IPS-NIHi7 (cell line): ENCODE measurements at regions not wholly inside any gene's neighbourhood (a gene's known extent, or its start where the extent isn't known, plus 50 kb on each side); places are given as distances from the start of the nearest gene placed in this dataset.
"Not testable (repeated sequence)": the region's sequence is repeated elsewhere in the genome, so short reads cannot be mapped to it uniquely, and the experiment has no call there.

ENCODE experiments used
- DNase-seq: peaks from one replicate; pipeline ENCODE4 v3.0.0; 2012; ENCODE audit warnings: mixed read lengths; ENCODE audit errors: extremely low spot score

- peak; percentile 49 for DNase-seq
Measured at GRCh38 chr9:92242260-92243136, 51.0 kb downstream of the IARS1 start.

DNA sequence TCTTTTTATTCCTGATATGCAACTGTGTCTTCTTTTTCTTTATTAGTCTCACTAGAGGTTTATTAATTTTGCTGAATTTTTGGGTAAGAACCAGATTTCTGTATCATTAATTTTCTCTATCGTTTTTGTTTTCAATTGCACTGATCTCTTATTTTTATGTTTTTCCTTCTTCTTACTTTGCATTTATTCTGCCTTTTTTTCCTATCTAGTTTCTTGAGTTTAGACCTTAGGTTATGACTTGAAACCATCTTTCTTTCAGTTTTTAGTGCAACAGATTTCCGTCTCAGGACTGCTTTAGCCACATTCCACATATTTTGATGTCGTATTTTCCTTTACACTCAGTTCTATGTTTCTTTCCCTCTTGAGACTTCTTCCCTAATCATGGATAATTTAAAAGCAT is 56.6 kb downstream of the IARS1 start:
- DNase-seq = no peak

DNA sequence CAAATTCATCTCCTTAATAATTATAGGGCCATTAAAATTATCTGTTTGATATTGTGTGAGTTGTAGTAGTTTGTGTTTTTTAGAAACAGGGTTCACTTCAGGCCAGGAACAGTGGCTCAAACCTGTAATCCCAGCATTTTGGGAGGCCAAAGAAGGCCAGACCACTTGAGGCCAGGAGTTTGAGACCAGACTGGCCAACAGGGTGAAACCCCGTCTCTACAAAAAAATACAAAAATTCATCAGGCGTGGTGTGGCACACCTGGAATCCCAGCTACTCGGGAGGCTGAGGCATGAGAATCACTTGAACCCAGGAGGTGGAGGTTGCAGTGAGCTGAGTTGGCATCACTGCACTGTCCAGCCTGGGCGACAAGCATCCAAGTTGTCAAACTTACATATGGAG is 57.0 kb downstream of the IARS1 start:
- no peak for DNase-seq

- DNase-seq = no peak
Measured at GRCh38 chr9:92234514-92234913, 59.0 kb downstream of the IARS1 start.

- no peak for DNase-seq
Measured at GRCh38 chr9:92232190-92232589, 61.3 kb downstream of the IARS1 start.

DNA sequence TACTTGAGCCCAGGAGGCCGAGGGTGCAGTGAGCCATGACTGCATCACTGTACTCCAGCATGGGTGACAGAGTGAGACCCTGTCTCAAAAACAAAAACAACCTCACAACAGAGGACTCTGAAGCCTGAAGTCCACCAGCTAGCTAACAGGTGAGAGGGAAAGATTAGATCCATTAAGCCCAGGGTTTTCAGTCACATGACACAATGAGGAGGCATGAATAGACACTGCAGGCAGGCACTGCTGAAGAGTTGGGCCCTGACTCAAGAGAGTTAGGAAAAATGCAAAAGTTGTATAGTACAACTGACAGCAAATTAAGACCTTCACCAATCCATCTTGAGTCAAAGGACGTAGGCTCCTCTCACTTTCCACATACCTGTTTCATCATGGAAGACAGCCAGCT is 64.9 kb downstream of the IARS1 start:
- no peak for DNase-seq

DNA sequence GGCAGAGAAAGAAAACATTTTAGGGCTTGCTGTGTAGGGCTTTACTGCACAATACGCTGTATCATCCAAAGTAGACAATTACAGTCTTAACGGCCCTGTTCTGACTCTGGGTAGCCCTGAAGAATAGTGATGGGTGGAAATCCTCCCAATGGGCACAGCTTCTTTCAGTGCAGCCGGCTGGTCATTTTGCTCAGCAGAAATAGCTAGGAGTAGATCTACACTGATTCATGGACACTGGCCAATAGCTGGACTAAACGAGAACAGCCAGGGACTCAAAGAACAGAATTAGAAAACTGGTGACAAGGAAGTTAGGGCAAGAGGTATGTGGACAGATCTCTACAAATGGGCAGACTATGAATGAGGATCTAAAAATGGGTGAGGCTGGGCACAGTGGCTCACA is 69.3 kb downstream of the IARS1 start:
- no peak for DNase-seq

DNA sequence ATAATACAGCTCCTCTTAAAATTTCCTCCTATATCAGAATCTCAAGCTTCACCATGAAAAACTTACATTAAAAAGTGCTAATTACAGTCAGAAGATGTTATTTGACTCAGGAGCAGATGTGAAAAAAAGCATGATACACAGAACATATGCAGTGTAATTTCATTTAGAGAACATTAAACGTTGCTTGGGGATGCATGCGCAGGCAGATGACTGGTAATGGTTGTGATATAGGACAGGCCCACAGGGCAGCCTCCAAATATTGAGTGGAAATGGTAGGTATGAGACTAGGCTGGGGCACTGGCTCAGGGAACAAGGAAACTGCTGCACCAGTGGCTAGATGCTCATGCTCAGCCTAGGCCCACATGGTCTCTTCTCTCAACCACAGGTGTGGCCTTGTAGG is 69.7 kb downstream of the IARS1 start:
- DNase-seq = no peak

GRCh38 chr9:92208693-92209524 is 84.6 kb downstream of the IARS1 start:
- no peak for DNase-seq

- DNase-seq = no peak
Measured at GRCh38 chr9:92206488-92206887, 87.0 kb downstream of the IARS1 start.

- DNase-seq = not testable (repeated sequence)
Measured at GRCh38 chr9:92203887-92204286, 88.7 kb upstream of the SPTLC1 start.

GRCh38 chr9:92198237-92198636 is 83.0 kb upstream of the SPTLC1 start:
- not testable (repeated sequence) for DNase-seq

- DNase-seq = no peak
Measured at GRCh38 chr9:92196909-92197308, 81.7 kb upstream of the SPTLC1 start.

DNA sequence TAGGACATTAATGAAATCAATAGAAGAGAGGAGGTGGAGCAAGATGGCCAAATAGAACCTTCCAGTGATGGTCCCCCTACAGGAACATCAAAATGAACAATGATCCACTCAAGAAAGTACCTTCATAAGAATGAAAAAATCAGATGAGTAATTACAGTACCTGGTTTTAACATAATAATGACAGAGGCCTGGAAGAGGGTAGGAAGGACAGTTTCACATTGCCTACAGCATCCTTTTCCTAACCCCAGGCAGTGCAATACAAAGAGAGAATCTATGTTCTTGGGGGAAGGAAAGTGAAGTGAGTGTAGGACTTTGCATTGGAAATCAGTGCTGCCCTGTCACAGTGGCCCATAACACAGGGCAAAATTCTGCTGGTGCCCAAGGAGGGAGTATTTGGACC is 81.2 kb upstream of the SPTLC1 start:
- no peak for DNase-seq

DNA sequence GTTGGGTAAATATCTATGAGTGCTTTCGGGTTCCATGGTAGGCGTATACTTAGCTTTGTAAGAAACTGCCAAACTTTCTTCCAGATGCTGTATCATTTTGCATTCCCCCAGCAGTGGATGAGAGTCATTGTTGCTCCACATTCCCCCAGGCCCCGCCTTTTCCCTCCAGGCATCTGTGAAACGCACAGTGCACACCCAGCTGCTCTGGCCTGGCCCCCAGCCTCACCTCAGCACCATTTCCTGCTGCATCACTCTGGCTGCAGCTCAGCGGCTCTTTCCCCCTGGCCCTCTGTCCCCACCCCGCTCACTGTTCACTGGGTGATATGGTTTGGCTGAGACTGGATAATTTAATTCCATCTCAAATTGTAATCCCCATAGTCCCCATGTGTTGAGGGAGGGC is 76.6 kb upstream of the SPTLC1 start:
- no peak for DNase-seq

GRCh38 chr9:92190536-92190790 is 75.2 kb upstream of the SPTLC1 start:
- DNase-seq = no peak

- DNase-seq = peak; percentile 47
Measured at GRCh38 chr9:92189782-92190535, 74.7 kb upstream of the SPTLC1 start.

- DNase-seq = no peak
Measured at GRCh38 chr9:92188969-92189781, 74.0 kb upstream of the SPTLC1 start.

GRCh38 chr9:92187989-92188714 is 72.9 kb upstream of the SPTLC1 start:
- DNase-seq = no peak

DNA sequence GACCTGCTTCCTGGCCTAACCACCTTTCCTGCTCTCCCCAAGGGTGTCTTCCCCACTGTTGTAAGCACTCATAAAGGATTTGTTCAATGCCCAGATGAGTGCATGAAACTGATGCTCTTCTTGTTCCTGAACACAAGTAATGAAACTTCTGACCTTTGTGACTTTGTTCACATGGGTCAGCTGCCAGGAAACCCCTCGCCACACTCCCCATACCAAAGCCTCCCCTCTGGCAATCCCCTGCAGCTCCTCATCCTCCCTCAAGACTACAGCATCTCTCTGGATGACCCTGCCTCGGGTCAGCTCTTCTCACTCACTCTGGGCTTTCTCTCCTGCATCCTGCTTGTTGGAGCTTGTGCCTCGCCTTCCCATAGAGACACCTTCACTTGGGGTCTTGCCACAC is 72.2 kb upstream of the SPTLC1 start:
- no peak for DNase-seq

- DNase-seq = no peak
Measured at GRCh38 chr9:92186631-92187030, 71.4 kb upstream of the SPTLC1 start.
